NT2/D1 (cell line): ENCODE measurements at regions not wholly inside any gene's neighbourhood (a gene's known extent, or its start where the extent isn't known, plus 50 kb on each side); places are given as distances from the start of the nearest gene placed in this dataset.

Source experiments
- DNase-seq: peaks from one replicate; pipeline ENCODE4 v3.0.0-alpha.2; 2011; ENCODE audit warnings: low read depth, low spot score
- H3K27me3 ChIP-seq: 2 replicates; pipeline ENCODE4 v1.6.0; 2011; ENCODE audit warnings: mild to moderate bottlenecking; ENCODE audit not compliant: insufficient read length, insufficient read depth
- H3K36me3 ChIP-seq: 2 replicates; pipeline ENCODE4 v1.6.1; 2011; ENCODE audit warnings: mild to moderate bottlenecking, low read length, mixed read lengths; ENCODE audit not compliant: insufficient read depth, insufficient read length
- H3K4me1 ChIP-seq: 2 replicates; pipeline ENCODE4 v1.5.1; 2011; ENCODE audit not compliant: insufficient read depth, insufficient read length
- H3K4me3 ChIP-seq: 2 replicates; pipeline ENCODE4 v1.5.1; 2011; ENCODE audit warnings: low read depth; ENCODE audit not compliant: insufficient read length
- H3K9ac ChIP-seq: 2 replicates; pipeline ENCODE4 v1.6.0; 2011; ENCODE audit warnings: low read depth; ENCODE audit not compliant: insufficient read length
- H3K9me3 ChIP-seq: 2 replicates; pipeline ENCODE4 v1.5.1; 2011; ENCODE audit warnings: mild to moderate bottlenecking, low read length; ENCODE audit not compliant: insufficient read depth
- SUZ12 ChIP-seq: IDR thresholded peaks from 2 replicates; pipeline ENCODE4 v1.6.1; 2011; ENCODE audit not compliant: insufficient read length, insufficient read depth; ENCODE audit errors: extremely low read depth
- YY1 ChIP-seq: IDR thresholded peaks from 2 replicates; pipeline ENCODE4 v1.6.1; 2011; ENCODE audit not compliant: insufficient read length, insufficient read depth
- ZNF274 ChIP-seq: IDR thresholded peaks from 2 replicates; pipeline ENCODE4 v1.6.1; 2011; ENCODE audit warnings: mild to moderate bottlenecking, low read depth, low read length

DNA sequence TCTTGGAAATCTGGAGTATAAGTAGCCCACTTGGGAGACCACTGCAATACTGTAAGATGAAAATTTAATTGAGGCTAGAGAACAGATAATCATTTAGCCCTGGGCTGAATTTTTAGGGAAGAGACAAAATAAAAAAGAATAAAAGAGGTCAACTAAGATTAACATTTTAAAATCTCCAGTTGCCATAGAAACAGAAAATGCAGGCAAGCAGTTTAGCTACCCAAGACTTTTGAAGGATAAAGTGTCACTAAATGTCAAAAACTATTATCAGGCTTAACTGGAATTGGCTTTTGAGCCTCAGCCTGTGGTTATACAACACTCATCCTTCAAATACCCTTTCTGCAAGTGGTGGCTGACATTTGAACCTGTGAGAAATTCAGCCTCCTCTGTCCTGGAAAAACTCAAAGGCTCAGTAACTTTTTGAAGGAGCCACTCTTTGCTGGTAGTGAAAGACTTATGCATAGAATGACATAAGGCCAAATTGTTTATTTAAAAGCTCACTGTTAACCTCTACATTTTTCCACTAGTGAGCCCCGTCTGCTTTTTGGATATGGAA lies 220.7 kb upstream of the KCNJ16 start:
- TF ChIP-seq YY1 (no peak), ZNF274 (no peak)
- Histone ChIP-seq H3K9me3 (peaks cover 8% of the 10 kb centered on the region), H3K4me3 (no peak overlapping the region), H3K27me3 (no peaks in the 10 kb centered on the region), H3K36me3 (no peaks in the 10 kb centered on the region), H3K9ac (no peak overlapping the region), H3K4me1 (no peaks in the 10 kb centered on the region)
- DNase-seq, result no peak

DNA sequence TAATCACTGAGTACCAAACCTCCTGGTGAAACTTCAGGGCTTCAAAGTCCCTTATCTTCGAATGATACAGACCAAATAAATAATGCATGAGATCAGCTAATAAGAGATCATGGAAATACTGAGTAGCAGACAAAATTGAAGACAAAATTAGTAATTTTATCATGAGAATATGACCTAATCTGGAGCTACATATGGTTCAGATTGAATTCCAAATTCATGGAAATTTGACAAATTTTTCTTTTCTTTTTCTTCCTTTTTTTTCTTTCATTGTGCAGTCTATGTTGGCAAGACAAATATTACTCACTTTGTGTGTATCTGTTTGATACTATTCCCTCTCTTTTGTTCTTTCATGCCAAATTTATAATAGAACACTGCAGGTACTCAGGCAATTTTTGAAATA lies 218.1 kb upstream of the KCNJ16 start:
- Histone ChIP-seq H3K4me1 (no peaks in the 10 kb centered on the region), H3K4me3 (no peak overlapping the region), H3K27me3 (no peaks in the 10 kb centered on the region), H3K9ac (no peak overlapping the region), H3K36me3 (no peaks in the 10 kb centered on the region), H3K9me3 (peaks cover 8% of the 10 kb centered on the region)
- no peak for DNase-seq
- TF ChIP-seq SUZ12 (no peak), ZNF274 (no peak), YY1 (no peak)

DNA sequence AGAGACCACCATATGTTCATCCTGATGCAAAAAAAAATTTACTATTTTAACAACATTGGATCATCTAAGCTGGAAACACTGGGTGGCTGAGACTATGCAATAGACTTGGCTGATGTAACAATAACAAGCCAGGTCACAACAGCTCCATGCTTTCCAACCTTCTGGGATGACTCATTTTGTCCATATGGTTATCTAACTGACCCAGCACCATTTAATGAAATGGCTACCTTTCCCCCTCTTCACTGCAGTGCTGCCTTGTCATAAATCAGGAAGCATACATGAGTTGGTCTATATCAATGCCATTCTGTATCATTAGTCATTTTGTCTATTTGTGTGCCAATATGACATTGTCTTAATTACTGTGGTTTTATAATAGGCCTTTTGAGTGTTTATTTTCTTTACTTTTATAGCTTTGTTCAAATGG lies 217.6 kb upstream of the KCNJ16 start:
- peaks cover 8% of the 10 kb centered on the region for H3K9me3 ChIP-seq
- no peak for DNase-seq
- no peak overlapping the region for H3K4me3 ChIP-seq
- TF ChIP-seq YY1, result no peak
- no peak for TF ChIP-seq ZNF274
- no peak for TF ChIP-seq SUZ12
- H3K4me1 ChIP-seq, result no peaks in the 10 kb centered on the region
- no peaks in the 10 kb centered on the region for H3K27me3 ChIP-seq
- H3K9ac ChIP-seq, result no peak overlapping the region
- H3K36me3 ChIP-seq, result no peaks in the 10 kb centered on the region

DNA sequence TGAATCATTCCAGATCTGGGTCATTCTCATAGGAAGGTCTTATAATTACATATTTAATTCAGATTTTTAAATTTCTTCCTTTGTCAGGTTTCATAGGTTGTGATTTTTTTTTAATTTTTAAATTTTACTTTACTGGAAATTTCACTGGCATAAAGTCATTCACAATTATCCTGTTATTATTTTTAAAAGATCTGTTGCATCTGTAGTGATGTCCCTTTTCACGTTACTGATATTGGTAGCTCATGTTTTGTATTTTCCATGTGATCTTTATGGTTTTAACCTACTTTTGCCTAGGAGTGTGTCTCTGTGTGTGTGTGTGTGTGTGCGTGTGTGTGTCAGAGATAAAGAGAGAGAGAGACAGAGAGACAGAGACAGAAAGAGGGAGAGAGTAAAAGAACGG lies 216.6 kb upstream of the KCNJ16 start:
- no peaks in the 10 kb centered on the region for H3K4me1 ChIP-seq
- peaks cover 8% of the 10 kb centered on the region for H3K9me3 ChIP-seq
- no peak for DNase-seq
- H3K36me3 ChIP-seq, result no peaks in the 10 kb centered on the region
- TF ChIP-seq SUZ12 (no peak), ZNF274 (no peak), YY1 (no peak)
- no peaks in the 10 kb centered on the region for H3K27me3 ChIP-seq
- H3K9ac ChIP-seq, result no peak overlapping the region
- no peak overlapping the region for H3K4me3 ChIP-seq

DNA sequence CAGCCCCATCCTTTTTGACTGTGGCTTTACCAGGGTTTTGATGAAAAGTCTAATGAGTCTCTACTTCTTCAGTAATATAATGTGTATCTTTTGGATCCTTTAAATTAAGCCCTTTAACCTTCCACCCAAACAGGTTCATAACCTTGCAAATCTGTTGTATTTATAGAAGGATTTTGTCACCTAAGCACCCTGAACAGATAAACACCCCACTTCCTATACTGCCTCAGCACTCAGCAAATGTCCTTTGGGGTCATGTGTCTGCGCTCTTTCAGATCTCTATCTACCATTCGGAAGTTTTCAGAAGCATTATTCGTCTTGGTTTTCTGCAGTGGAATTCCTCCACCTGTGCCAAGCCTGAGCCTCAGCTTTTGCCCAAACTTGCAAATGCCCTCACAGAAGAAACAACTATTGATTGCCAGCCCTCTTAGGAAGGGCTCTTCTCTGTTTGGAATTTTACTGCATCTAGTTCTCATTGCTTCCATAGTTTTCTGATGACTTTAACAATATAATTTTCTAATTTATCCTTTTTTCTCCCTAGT lies 214.8 kb upstream of the KCNJ16 start:
- peaks cover 8% of the 10 kb centered on the region for H3K9me3 ChIP-seq
- no peaks in the 10 kb centered on the region for H3K27me3 ChIP-seq
- no peak overlapping the region for H3K9ac ChIP-seq
- H3K4me3 ChIP-seq, result no peak overlapping the region
- no peaks in the 10 kb centered on the region for H3K4me1 ChIP-seq
- no peak for TF ChIP-seq ZNF274
- no peak for TF ChIP-seq SUZ12
- TF ChIP-seq YY1, result no peak
- no peaks in the 10 kb centered on the region for H3K36me3 ChIP-seq
- DNase-seq, result no peak

DNA sequence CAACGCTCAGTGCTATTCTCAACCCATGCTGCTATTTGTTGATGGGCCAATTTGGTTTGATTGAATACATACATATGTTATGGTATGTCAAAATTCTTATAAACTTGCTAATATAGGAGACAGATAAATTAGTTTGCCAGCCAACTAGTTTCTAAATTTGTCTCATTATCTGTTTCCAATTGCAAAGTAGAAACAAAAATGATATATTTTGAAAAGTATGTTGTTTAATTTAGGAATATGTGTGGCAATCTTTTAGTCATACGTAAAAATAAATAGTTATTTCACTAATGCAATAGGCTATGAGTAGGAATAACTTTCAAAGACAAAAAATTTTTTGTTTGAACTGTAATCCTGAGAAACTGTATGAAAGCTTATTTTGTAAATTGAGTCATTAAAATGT lies 210.6 kb upstream of the KCNJ16 start:
- H3K36me3 ChIP-seq, result no peaks in the 10 kb centered on the region
- no peak overlapping the region for H3K9ac ChIP-seq
- DNase-seq, result no peak
- no peak overlapping the region for H3K4me3 ChIP-seq
- H3K9me3 ChIP-seq, result no peaks in the 10 kb centered on the region
- no peaks in the 10 kb centered on the region for H3K4me1 ChIP-seq
- no peaks in the 10 kb centered on the region for H3K27me3 ChIP-seq
- TF ChIP-seq SUZ12, result no peak
- no peak for TF ChIP-seq YY1
- TF ChIP-seq ZNF274, result no peak

DNA sequence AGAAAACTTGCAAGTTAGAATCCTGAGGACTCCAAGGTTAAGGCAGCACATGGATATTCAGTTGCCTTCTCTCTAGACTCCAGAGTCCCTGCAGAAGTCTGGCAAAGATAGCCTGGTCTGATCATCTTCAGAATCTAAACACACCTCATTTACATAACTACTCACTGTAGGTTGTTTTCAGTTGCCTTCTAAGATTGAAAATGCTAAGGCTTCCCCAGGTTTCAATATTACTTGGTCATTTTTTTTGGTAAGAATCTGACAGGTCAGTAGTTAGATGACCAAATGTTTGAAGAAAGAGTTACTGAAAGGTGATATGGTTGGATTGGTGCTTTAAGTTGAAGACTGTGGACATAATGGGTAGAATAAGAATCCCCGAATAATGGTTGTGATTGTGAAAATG lies 205.4 kb upstream of the KCNJ16 start:
- TF ChIP-seq ZNF274 (no peak), YY1 (no peak), SUZ12 (no peak)
- no peak for DNase-seq
- no peaks in the 10 kb centered on the region for H3K9me3 ChIP-seq
- H3K4me3 ChIP-seq, result no peak overlapping the region
- H3K9ac ChIP-seq, result no peak overlapping the region
- no peaks in the 10 kb centered on the region for H3K4me1 ChIP-seq
- no peaks in the 10 kb centered on the region for H3K36me3 ChIP-seq
- H3K27me3 ChIP-seq, result no peaks in the 10 kb centered on the region
